ENCODE measurements at regions not wholly inside any gene's neighbourhood (a gene's known extent, or its start where the extent isn't known, plus 50 kb on each side); places are given as distances from the start of the nearest gene placed in this dataset.

- intact Hi-C loops (cut with micrococcal nuclease) (no loop called here), dilution Hi-C loops (cut with MboI; ENCODE audit: extremely low pct_ligation_motif_present, low sequenced_read_pairs) (no loop called here)
- H3K27me3 ChIP-seq (ENCODE audit: control insufficient read depth in 2 of 2, insufficient read depth in 2 of 2, low read length in 2 of 2) = no peaks in the 10 kb centered on the region
- peaks cover 9% of the 10 kb centered on the region for H3K9me3 ChIP-seq (replicated peaks; ENCODE audit: control insufficient read depth, insufficient read depth, low read length)
- FAIRE-seq = no peak
- no peaks in the 10 kb centered on the region for H3K36me3 ChIP-seq (ENCODE audit: control insufficient read depth in 2 of 2, extremely low read depth in 1 of 2, insufficient read depth in 2 of 2, low read length in 2 of 2)
- H3K79me2 ChIP-seq (ENCODE audit: control insufficient read depth, insufficient read depth, low read length) = no peaks in the 10 kb centered on the region
- H3K4me3 ChIP-seq (replicated peaks in 1 of 3; ENCODE audit: insufficient read depth in 1 of 3, low read depth in 1 of 3, low read length in 3 of 3) = no peak overlapping the region
- no peak overlapping the region for H3K4me2 ChIP-seq (ENCODE audit: insufficient read depth, low read length)
- no peaks in the 10 kb centered on the region for H3K4me1 ChIP-seq (ENCODE audit: control insufficient read depth, extremely low read depth, insufficient read depth, low read length)
- ChIA-PET POLR2A (no interaction called here), CTCF (no interaction called here)
- no TSS peak for BruUV-seq (replicated peaks)
- DNase-seq (ENCODE audit: low read depth, low spot score) = no peak
- no peak overlapping the region for H2AFZ ChIP-seq (ENCODE audit: low read depth, low read length)
- TF ChIP-seq POLR2A (IDR thresholded peaks at IDR 0.05; ENCODE audit: low read depth, low read length) = no peak
- H3K9me1 ChIP-seq (replicated peaks; ENCODE audit: control insufficient read depth, extremely low read depth, insufficient read depth, low read length) = no peaks in the 10 kb centered on the region
- H3K27ac ChIP-seq (ENCODE audit: insufficient read depth, low read depth, low read length) = no peak overlapping the region
- H3K9ac ChIP-seq (replicated peaks; ENCODE audit: extremely low read depth, insufficient read depth, low read length) = no peak overlapping the region
- H4K20me1 ChIP-seq (replicated peaks; ENCODE audit: control insufficient read depth, extremely low read depth, insufficient read depth, low read length) = no peaks in the 10 kb centered on the region
These were observed 253.7 kb upstream of the PRDM9 start for GRCh38 chr5:23253621-23254198.

- DNase-seq (ENCODE audit: low read depth, low spot score) (no peak), FAIRE-seq (no peak)
- no peak overlapping the region for H2AFZ ChIP-seq (ENCODE audit: low read depth, low read length)
- H3K36me3 ChIP-seq (ENCODE audit: control insufficient read depth in 2 of 2, extremely low read depth in 1 of 2, insufficient read depth in 2 of 2, low read length in 2 of 2) = no peaks in the 10 kb centered on the region
- H3K79me2 ChIP-seq (ENCODE audit: control insufficient read depth, insufficient read depth, low read length) = no peaks in the 10 kb centered on the region
- H3K9ac ChIP-seq (replicated peaks; ENCODE audit: extremely low read depth, insufficient read depth, low read length) = no peak overlapping the region
- BruUV-seq (replicated peaks) = no TSS peak
- H3K4me1 ChIP-seq (ENCODE audit: control insufficient read depth, extremely low read depth, insufficient read depth, low read length) = no peaks in the 10 kb centered on the region
- POLR2A ChIA-PET = no interaction called here
- no peak overlapping the region for H3K4me2 ChIP-seq (ENCODE audit: insufficient read depth, low read length)
- H3K27ac ChIP-seq (ENCODE audit: insufficient read depth, low read depth, low read length) = no peak overlapping the region
- intact Hi-C loops (cut with micrococcal nuclease) = no loop called here
- CTCF ChIA-PET = no interaction called here
- dilution Hi-C loops (cut with MboI; ENCODE audit: extremely low pct_ligation_motif_present, low sequenced_read_pairs) = no loop called here
- TF ChIP-seq MAX (IDR thresholded peaks at IDR 0.05; ENCODE audit: insufficient read depth, insufficient read length) = no peak
- no peak for TF ChIP-seq POLR2AphosphoS5 (IDR thresholded peaks at IDR 0.05; ENCODE audit: insufficient read depth, low read depth, low read length)
- TF ChIP-seq FOS (IDR thresholded peaks at IDR 0.05; ENCODE audit: borderline replicate concordance, insufficient read depth, low read length) = no peak
- TF ChIP-seq POLR2A (IDR thresholded peaks at IDR 0.05; ENCODE audit: low read depth, low read length) = no peak
- no peak for TF ChIP-seq MYC (IDR thresholded peaks at IDR 0.05; ENCODE audit: low read depth, low read length)
- no peak for TF ChIP-seq GATA2 (IDR thresholded peaks at IDR 0.05; ENCODE audit: insufficient read depth, insufficient read length, low read depth, low read length)
- TF ChIP-seq EZH2 (IDR thresholded peaks at IDR 0.05; ENCODE audit: borderline replicate concordance, low read depth, low read length, severe bottlenecking) = no peak
- TF ChIP-seq JUN (IDR thresholded peaks at IDR 0.05; ENCODE audit: borderline replicate concordance, insufficient read depth, insufficient read length, low read depth) = no peak
- no peak for TF ChIP-seq CTCF (IDR thresholded peaks at IDR 0.05; ENCODE audit: extremely low read depth in 1 of 2, insufficient read depth in 1 of 2, low read depth in 1 of 2, low read length in 2 of 2)
- H3K27me3 ChIP-seq (ENCODE audit: control insufficient read depth in 2 of 2, insufficient read depth in 2 of 2, low read length in 2 of 2) = no peaks in the 10 kb centered on the region
- no peak overlapping the region for H3K4me3 ChIP-seq (replicated peaks in 1 of 3; ENCODE audit: insufficient read depth in 1 of 3, low read depth in 1 of 3, low read length in 3 of 3)
- H3K9me3 ChIP-seq (replicated peaks; ENCODE audit: control insufficient read depth, insufficient read depth, low read length) = no peaks in the 10 kb centered on the region
- H4K20me1 ChIP-seq (replicated peaks; ENCODE audit: control insufficient read depth, extremely low read depth, insufficient read depth, low read length) = no peaks in the 10 kb centered on the region
- no peaks in the 10 kb centered on the region for H3K9me1 ChIP-seq (replicated peaks; ENCODE audit: control insufficient read depth, extremely low read depth, insufficient read depth, low read length)
These were observed 264.5 kb upstream of the PRDM9 start for GRCh38 chr5:23242891-23243290.
